DOHH2 (cell line): ENCODE measurements at regions not wholly inside any gene's neighbourhood (a gene's known extent, or its start where the extent isn't known, plus 50 kb on each side); places are given as distances from the start of the nearest gene placed in this dataset.

Source experiments
- H3F3A ChIP-seq: fragments of 200-600 bp; sonication (generic), shearing (Covaris generic); 2 replicates; pipeline ENCODE4 v1.6.0; 2016; ENCODE audit warnings: antibody characterized with exemption, mild to moderate bottlenecking; ENCODE audit not compliant: control insufficient read depth, insufficient read depth
- H3K27ac ChIP-seq: fragments of 200-600 bp; sonication (generic); 2 replicates; pipeline ENCODE4 v1.5.1; 2014; ENCODE audit warnings: low read depth, mild to moderate bottlenecking, low read length, moderate library complexity
- H3K27me3 ChIP-seq: fragments of 200-600 bp; sonication (generic); 2 replicates; pipeline ENCODE4 v1.6.1; 2014; ENCODE audit warnings: mild to moderate bottlenecking, low read length, mixed read lengths; ENCODE audit not compliant: control insufficient read depth
- H3K36me3 ChIP-seq: fragments of 200-600 bp; sonication (generic); 2 replicates; pipeline ENCODE4 v1.6.1; 2014; ENCODE audit warnings: mild to moderate bottlenecking, low read length, moderate library complexity, mixed read lengths; ENCODE audit not compliant: control insufficient read depth
- H3K4me1 ChIP-seq: fragments of 200-600 bp; sonication (generic); 2 replicates; pipeline ENCODE4 v1.6.1; 2014; ENCODE audit warnings: mild to moderate bottlenecking, low read length, mixed read lengths; ENCODE audit not compliant: control insufficient read depth
- H3K4me2 ChIP-seq: fragments of 200-600 bp; sonication (generic); 2 replicates; pipeline ENCODE4 v1.6.0; 2014; ENCODE audit warnings: mild to moderate bottlenecking, low read length, moderate library complexity
- H3K4me3 ChIP-seq: fragments of 200-600 bp; sonication (generic); 2 replicates; pipeline ENCODE4 v1.5.1; 2014; ENCODE audit warnings: mild to moderate bottlenecking, low read length, mixed read lengths
- H3K79me2 ChIP-seq: fragments of 200-600 bp; sonication (generic); 2 replicates; pipeline ENCODE4 v1.6.1; 2014; ENCODE audit warnings: mild to moderate bottlenecking, low read length, mixed read lengths; ENCODE audit not compliant: control insufficient read depth
- H3K9me2 ChIP-seq: fragments of 200-600 bp; sonication (generic); replicated peaks from 2 replicates; pipeline ENCODE4 v1.6.1; 2014; ENCODE audit warnings: mild to moderate bottlenecking, low read length, mixed read lengths; ENCODE audit not compliant: control insufficient read depth
- H3K9me3 ChIP-seq: fragments of 200-600 bp; sonication (generic); 2 replicates; pipeline ENCODE4 v1.6.1; 2014; ENCODE audit warnings: antibody characterized with exemption, low read length, mixed read lengths; ENCODE audit not compliant: control insufficient read depth, insufficient read depth
- H4K20me1 ChIP-seq: fragments of 200-600 bp; sonication (generic); 2 replicates; pipeline ENCODE4 v1.6.0; 2014; ENCODE audit warnings: low read depth, mild to moderate bottlenecking, antibody characterized with exemption, low read length, moderate library complexity; ENCODE audit not compliant: control insufficient read depth, insufficient read depth
- EZH2phosphoT487 ChIP-seq: fragments of 200-600 bp; sonication (generic); IDR thresholded peaks from 2 replicates; pipeline ENCODE4 v1.6.1; 2017; ENCODE audit warnings: borderline replicate concordance, mild to moderate bottlenecking, antibody characterized with exemption, low read length, moderate library complexity, mixed read lengths
- TF ChIP-seq, protein P1 (sequence below): fragments of 200-600 bp; sonication (generic); IDR thresholded peaks from one replicate; pipeline ENCODE4 v1.5.1; 2014; ENCODE audit warnings: antibody characterized with exemption, mild to moderate bottlenecking, low read depth, low read length; ENCODE audit not compliant: poor library complexity, severe bottlenecking

DNA sequence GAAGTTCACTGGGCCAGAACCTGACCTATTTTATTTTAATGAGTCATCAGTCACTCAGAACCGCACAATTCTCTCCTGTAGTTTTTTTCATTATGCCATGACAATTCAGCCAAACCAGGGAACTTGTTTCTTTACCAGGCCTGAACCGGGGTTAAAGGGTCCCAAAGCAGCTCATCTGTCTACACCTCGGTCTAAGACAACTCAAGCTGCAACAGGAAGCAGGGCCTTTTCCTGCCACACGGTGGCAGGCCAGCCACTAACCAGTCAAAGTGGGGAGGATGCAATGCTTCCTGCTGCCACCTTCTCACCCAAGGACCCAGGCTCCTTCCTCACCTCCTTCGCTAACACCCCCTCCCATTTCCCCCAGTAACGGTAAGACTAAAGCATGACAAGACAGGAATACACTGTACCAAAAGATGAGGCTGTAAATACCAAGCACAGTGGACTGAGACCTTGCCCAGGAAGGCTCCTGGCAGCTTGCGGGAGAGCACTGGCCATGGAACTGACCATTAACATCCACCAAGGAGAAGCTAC, 56.7 kb upstream of the ACKR3 start:
- Histone ChIP-seq H4K20me1 (no peaks in the 10 kb centered on the region), H3F3A (no peaks in the 10 kb centered on the region), H3K9me2 (no peaks in the 10 kb centered on the region), H3K4me1 (peaks cover 21% of the 10 kb centered on the region), H3K27ac (no peak overlapping the region), H3K79me2 (no peaks in the 10 kb centered on the region), H3K4me2 (no peak overlapping the region), H3K36me3 (no peaks in the 10 kb centered on the region), H3K9me3 (no peaks in the 10 kb centered on the region), H3K4me3 (no peak overlapping the region), H3K27me3 (peaks cover 10% of the 10 kb centered on the region)
- no peak for TF ChIP-seq EZH2phosphoT487
- TF ChIP-seq, protein P1, sequence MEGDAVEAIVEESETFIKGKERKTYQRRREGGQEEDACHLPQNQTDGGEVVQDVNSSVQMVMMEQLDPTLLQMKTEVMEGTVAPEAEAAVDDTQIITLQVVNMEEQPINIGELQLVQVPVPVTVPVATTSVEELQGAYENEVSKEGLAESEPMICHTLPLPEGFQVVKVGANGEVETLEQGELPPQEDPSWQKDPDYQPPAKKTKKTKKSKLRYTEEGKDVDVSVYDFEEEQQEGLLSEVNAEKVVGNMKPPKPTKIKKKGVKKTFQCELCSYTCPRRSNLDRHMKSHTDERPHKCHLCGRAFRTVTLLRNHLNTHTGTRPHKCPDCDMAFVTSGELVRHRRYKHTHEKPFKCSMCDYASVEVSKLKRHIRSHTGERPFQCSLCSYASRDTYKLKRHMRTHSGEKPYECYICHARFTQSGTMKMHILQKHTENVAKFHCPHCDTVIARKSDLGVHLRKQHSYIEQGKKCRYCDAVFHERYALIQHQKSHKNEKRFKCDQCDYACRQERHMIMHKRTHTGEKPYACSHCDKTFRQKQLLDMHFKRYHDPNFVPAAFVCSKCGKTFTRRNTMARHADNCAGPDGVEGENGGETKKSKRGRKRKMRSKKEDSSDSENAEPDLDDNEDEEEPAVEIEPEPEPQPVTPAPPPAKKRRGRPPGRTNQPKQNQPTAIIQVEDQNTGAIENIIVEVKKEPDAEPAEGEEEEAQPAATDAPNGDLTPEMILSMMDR, result peak; percentile 90

DNA sequence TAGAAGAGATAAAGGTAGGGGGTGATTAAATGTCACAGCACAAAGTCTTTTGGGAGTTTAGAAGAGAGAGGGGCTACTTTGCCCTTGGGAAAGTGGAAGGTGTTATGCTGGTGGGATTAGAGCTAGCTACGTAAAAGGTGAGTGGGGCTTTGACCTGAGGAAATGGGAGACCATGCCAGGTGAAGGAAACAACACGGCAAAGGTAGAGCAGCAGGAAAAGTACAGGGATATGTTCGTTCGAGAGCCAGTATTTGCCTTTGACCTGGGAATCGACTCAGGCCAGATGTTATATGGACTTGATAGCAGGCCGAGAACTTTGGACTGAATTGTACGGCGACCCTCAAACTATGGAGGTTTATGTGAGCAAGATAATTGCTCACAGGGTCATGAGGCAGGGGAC, 55.7 kb upstream of the ACKR3 start:
- no peaks in the 10 kb centered on the region for H3F3A ChIP-seq
- H3K9me3 ChIP-seq, result no peaks in the 10 kb centered on the region
- no peak overlapping the region for H3K4me3 ChIP-seq
- H3K4me2 ChIP-seq, result no peak overlapping the region
- H3K27ac ChIP-seq, result no peak overlapping the region
- H3K4me1 ChIP-seq, result peaks cover 31% of the 10 kb centered on the region
- H3K79me2 ChIP-seq, result no peaks in the 10 kb centered on the region
- peaks cover 10% of the 10 kb centered on the region for H3K27me3 ChIP-seq
- H3K9me2 ChIP-seq, result no peaks in the 10 kb centered on the region
- H3K36me3 ChIP-seq, result no peaks in the 10 kb centered on the region
- TF ChIP-seq, protein P1, result no peak
- TF ChIP-seq EZH2phosphoT487, result no peak
- no peaks in the 10 kb centered on the region for H4K20me1 ChIP-seq

DNA sequence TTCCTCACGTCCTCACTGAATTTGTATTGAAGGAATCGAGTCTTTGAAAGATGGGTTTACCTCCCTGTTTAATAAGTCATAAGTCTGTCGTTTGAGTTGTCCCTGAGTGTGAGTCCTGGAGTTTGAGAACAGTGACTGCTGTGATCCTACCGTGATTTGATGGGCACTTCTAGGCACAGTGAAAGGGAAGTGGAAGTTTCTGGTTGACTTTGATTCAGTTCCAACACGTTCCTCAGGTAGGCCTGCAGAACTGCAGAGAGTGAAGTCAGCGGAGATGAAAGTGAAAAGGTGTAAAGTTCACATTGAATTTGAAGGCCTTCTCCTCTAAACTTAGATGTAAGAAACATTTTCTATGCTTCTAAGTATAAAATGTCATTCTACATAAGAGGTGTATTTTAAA, 52.9 kb upstream of the ACKR3 start:
- Histone ChIP-seq H3F3A (no peaks in the 10 kb centered on the region), H4K20me1 (no peaks in the 10 kb centered on the region), H3K9me3 (no peaks in the 10 kb centered on the region), H3K36me3 (no peaks in the 10 kb centered on the region), H3K9me2 (no peaks in the 10 kb centered on the region), H3K27me3 (no peaks in the 10 kb centered on the region), H3K27ac (no peak overlapping the region), H3K79me2 (no peaks in the 10 kb centered on the region), H3K4me2 (no peak overlapping the region), H3K4me1 (peaks cover 34% of the 10 kb centered on the region), H3K4me3 (no peak overlapping the region)
- TF ChIP-seq EZH2phosphoT487, result no peak
- TF ChIP-seq, protein P1, result no peak
